NB4 (cell line): ENCODE measurements at regions not wholly inside any gene's neighbourhood (a gene's known extent, or its start where the extent isn't known, plus 50 kb on each side); places are given as distances from the start of the nearest gene placed in this dataset.

ENCODE experiments used
- DNase-seq: peaks from one replicate; pipeline ENCODE4 v3.0.0; 2010; ENCODE audit warnings: low read depth
- H3K4me3 ChIP-seq: one replicate; pipeline ENCODE4 v1.5.1; 2011; ENCODE audit warnings: mild to moderate bottlenecking, low read depth, low read length, moderate library complexity
- CTCF ChIP-seq: IDR thresholded peaks from one replicate; pipeline ENCODE4 v1.5.1; 2012; ENCODE audit warnings: low read depth, low read length
- MAX ChIP-seq: IDR thresholded peaks from 2 replicates; pipeline ENCODE4 v1.6.1; 2011; ENCODE audit warnings: low read depth, low read length
- MYC ChIP-seq: IDR thresholded peaks from 2 replicates; pipeline ENCODE4 v1.6.1; 2011; ENCODE audit warnings: low read depth, low read length
- POLR2A ChIP-seq: IDR thresholded peaks from 2 replicates; pipeline ENCODE4 v1.6.1; 2011; ENCODE audit warnings: mild to moderate bottlenecking; ENCODE audit not compliant: insufficient read length; ENCODE audit errors: extremely low read depth

- TF ChIP-seq MAX, result no peak
- TF ChIP-seq MYC, result no peak
- TF ChIP-seq POLR2A, result no peak
- TF ChIP-seq CTCF, result no peak
- no peak overlapping the region for H3K4me3 ChIP-seq
- no peak for DNase-seq
Measured at GRCh38 chr5:118778941-118779340, 209.4 kb downstream of the DTWD2 start.

GRCh38 chr5:118777189-118777736 lies 211.1 kb downstream of the DTWD2 start:
- no peak for DNase-seq
- no peak for TF ChIP-seq MAX
- TF ChIP-seq CTCF, result no peak
- TF ChIP-seq POLR2A, result no peak
- TF ChIP-seq MYC, result no peak
- H3K4me3 ChIP-seq, result no peak overlapping the region

GRCh38 chr5:118776755-118777154 lies 211.6 kb downstream of the DTWD2 start:
- H3K4me3 ChIP-seq, result no peak overlapping the region
- TF ChIP-seq MAX (no peak), POLR2A (no peak), MYC (no peak), CTCF (no peak)
- no peak for DNase-seq

GRCh38 chr5:118775790-118776499 lies 212.4 kb downstream of the DTWD2 start:
- no peak overlapping the region for H3K4me3 ChIP-seq
- TF ChIP-seq MYC, result no peak
- no peak for TF ChIP-seq CTCF
- no peak for TF ChIP-seq MAX
- no peak for TF ChIP-seq POLR2A
- DNase-seq, result no peak

GRCh38 chr5:118768607-118769175 lies 219.7 kb downstream of the DTWD2 start:
- no peak overlapping the region for H3K4me3 ChIP-seq
- no peak for DNase-seq
- TF ChIP-seq POLR2A (no peak), MAX (no peak), CTCF (no peak), MYC (no peak)
